Panc1 (cell line): ENCODE measurements at regions not wholly inside any gene's neighbourhood (a gene's known extent, or its start where the extent isn't known, plus 50 kb on each side); places are given as distances from the start of the nearest gene placed in this dataset.

Source experiments
- CTCF ChIP-seq: fragments of 450-650 bp; IDR thresholded peaks from 2 replicates; pipeline ENCODE4 v1.5.1; 2017; ENCODE audit warnings: mild to moderate bottlenecking
- POLR2AphosphoS5 ChIP-seq: IDR thresholded peaks from 2 replicates; pipeline ENCODE4 v1.6.1; 2012; ENCODE audit warnings: mild to moderate bottlenecking, low read depth, low read length, moderate library complexity
- REST ChIP-seq, 2 experiments: IDR thresholded peaks; 2 replicates each; pipeline ENCODE4 v1.6.1; 2011 to 2012; ENCODE audit warnings: low read depth in 2 of 2, control low read depth in 1 of 2, low read length in 1 of 2, mild to moderate bottlenecking in 1 of 2, moderate library complexity in 1 of 2; ENCODE audit not compliant: insufficient read depth in 1 of 2
- SIN3A ChIP-seq: IDR thresholded peaks from 2 replicates; pipeline ENCODE4 v1.6.1; 2012; ENCODE audit warnings: low read depth, mild to moderate bottlenecking, low read length, moderate library complexity, borderline replicate concordance; ENCODE audit not compliant: insufficient read depth
- TCF7L2 ChIP-seq: IDR thresholded peaks from 2 replicates; pipeline ENCODE4 v1.6.1; 2011; ENCODE audit warnings: mild to moderate bottlenecking, low read depth, low read length, inconsistent platforms

GRCh38 chr13:65125236-65125635, 2104.9 kb downstream of the PCDH9 start:
- TF ChIP-seq POLR2AphosphoS5 (no peak), CTCF (no peak), REST (IDR thresholded peaks at IDR 0.05; ENCODE audit: insufficient read depth in 1 of 2, low read depth in 2 of 2, low read length in 1 of 2) (no peak), TCF7L2 (no peak), SIN3A (no peak)
